ENCODE measurements at regions not wholly inside any gene's neighbourhood (a gene's known extent, or its start where the extent isn't known, plus 50 kb on each side); places are given as distances from the start of the nearest gene placed in this dataset.
A peak's percentile ranks its signal among the peaks of the same experiment; 100 is the strongest.
"Not testable (repeated sequence)": the region's sequence is repeated elsewhere in the genome, so short reads cannot be mapped to it uniquely, and the experiment has no call there.

- no peak for DNase-seq (ENCODE audit: low spot score)
These were observed 141.6 kb downstream of the ALOX5 start for GRCh38 chr10:45515630-45516029.

- no peak for DNase-seq (ENCODE audit: low spot score)
These were observed 140.6 kb downstream of the ALOX5 start for GRCh38 chr10:45514291-45515270.

- no peak for DNase-seq (ENCODE audit: low spot score)
These were observed 139.5 kb downstream of the ALOX5 start for GRCh38 chr10:45513551-45513950.

GRCh38 chr10:45511926-45512325 lies 137.9 kb downstream of the ALOX5 start:
- DNase-seq (ENCODE audit: low spot score): not testable (repeated sequence)

- no peak for DNase-seq (ENCODE audit: low spot score)
These were observed 135.5 kb downstream of the ALOX5 start for GRCh38 chr10:45509491-45509890.

- no peak for DNase-seq (ENCODE audit: low spot score)
These were observed 131.3 kb downstream of the ALOX5 start for GRCh38 chr10:45505311-45505710.

GRCh38 chr10:45502458-45502857 lies 128.4 kb downstream of the ALOX5 start:
- no peak for DNase-seq (ENCODE audit: low spot score)

- DNase-seq (ENCODE audit: low spot score): no peak
These were observed 127.8 kb downstream of the ALOX5 start for GRCh38 chr10:45501791-45502190.

GRCh38 chr10:45500798-45501197 lies 126.8 kb downstream of the ALOX5 start:
- DNase-seq (ENCODE audit: low spot score): no peak

GRCh38 chr10:45500304-45500703 lies 126.3 kb downstream of the ALOX5 start:
- DNase-seq (ENCODE audit: low spot score): no peak

- DNase-seq (ENCODE audit: low spot score): peak; percentile 43
These were observed 121.6 kb downstream of the ALOX5 start for GRCh38 chr10:45495438-45496152.
